ENCODE measurements at regions not wholly inside any gene's neighbourhood (a gene's known extent, or its start where the extent isn't known, plus 50 kb on each side); places are given as distances from the start of the nearest gene placed in this dataset.
"Not testable (repeated sequence)": the region's sequence is repeated elsewhere in the genome, so short reads cannot be mapped to it uniquely, and the experiment has no call there.

- DNase-seq (ENCODE audit: low spot score) = no peak
- no peak overlapping the region for H3K27ac ChIP-seq (ENCODE audit: low read depth in 1 of 2, low read length in 2 of 2)
- H3K36me3 ChIP-seq (ENCODE audit: control insufficient read depth in 4 of 4, insufficient read depth in 3 of 4, low read depth in 1 of 4, low read length in 3 of 4) = no peaks in the 10 kb centered on the region
- H3K9me3 ChIP-seq (ENCODE audit: control insufficient read depth in 4 of 4, low read length in 3 of 4) = no peaks in the 10 kb centered on the region
- WGBS = 92% methylated on average over 8 of the region's 8 CpGs
- peaks cover 0 to 16% (median 11%) of the 10 kb centered on the region in 4 donors for H3K4me1 ChIP-seq (ENCODE audit: control insufficient read depth in 4 of 4, insufficient read depth in 4 of 4, low read length in 3 of 4)
- no peak overlapping the region for H3K4me3 ChIP-seq (ENCODE audit: low read depth in 1 of 3, low read length in 3 of 3)
- no peak overlapping the region for H3K9ac ChIP-seq (ENCODE audit: low read depth in 1 of 2, low read length in 2 of 2)
- peaks cover 0 to 6% (median 0%) of the 10 kb centered on the region in 4 donors for H3K27me3 ChIP-seq (ENCODE audit: control insufficient read depth in 4 of 4, insufficient read depth in 4 of 4, low read length in 3 of 4)
- no peak for TF ChIP-seq CTCF (IDR thresholded peaks at IDR 0.05; ENCODE audit: low read depth, low read length, missing input control)
- no peak for TF ChIP-seq ATF3 (IDR thresholded peaks at IDR 0.05)
- TF ChIP-seq NR2F2 (IDR thresholded peaks at IDR 0.05) = no peak
- TF ChIP-seq REST (IDR thresholded peaks at IDR 0.05) = no peak
- TF ChIP-seq JUND (IDR thresholded peaks at IDR 0.05) = no peak
- TF ChIP-seq ZBTB33 (IDR thresholded peaks at IDR 0.05) = no peak
- TF ChIP-seq FOXA2 (IDR thresholded peaks at IDR 0.05) = no peak
- TF ChIP-seq FOXA1 (IDR thresholded peaks at IDR 0.05) = no peak
- TF ChIP-seq RAD21 (IDR thresholded peaks at IDR 0.05) = no peak
- TF ChIP-seq EGR1 (IDR thresholded peaks at IDR 0.05; ENCODE audit: low read depth in 2 of 2) = no peak
Observed at GRCh38 chr3:177807150-177807875, 610.0 kb upstream of the TBL1XR1 start.

GRCh38 chr3:177808928-177809478 is 611.7 kb upstream of the TBL1XR1 start:
- not testable (repeated sequence) for DNase-seq (ENCODE audit: low spot score)

More at GRCh38 chr3:177808928-177809478, 611.7 kb upstream of the TBL1XR1 start:
- WGBS = 98% methylated on average over 32 of the region's 32 CpGs
- peaks cover 0 to 11% (median 5%) of the 10 kb centered on the region in 4 donors for H3K4me1 ChIP-seq (ENCODE audit: control insufficient read depth in 4 of 4, insufficient read depth in 4 of 4, low read length in 3 of 4)
- H3K27ac ChIP-seq (ENCODE audit: low read depth in 1 of 2, low read length in 2 of 2); H3K27me3 ChIP-seq (ENCODE audit: control insufficient read depth in 4 of 4, insufficient read depth in 4 of 4, low read length in 3 of 4); H3K4me3 ChIP-seq (ENCODE audit: low read depth in 1 of 3, low read length in 3 of 3); H3K36me3 ChIP-seq (ENCODE audit: control insufficient read depth in 4 of 4, insufficient read depth in 3 of 4, low read depth in 1 of 4, low read length in 3 of 4); H3K9me3 ChIP-seq (ENCODE audit: control insufficient read depth in 4 of 4, low read length in 3 of 4); H3K9ac ChIP-seq (ENCODE audit: low read depth in 1 of 2, low read length in 2 of 2): not testable (repeated sequence)
